ENCODE measurements at regions not wholly inside any gene's neighbourhood (a gene's known extent, or its start where the extent isn't known, plus 50 kb on each side); places are given as distances from the start of the nearest gene placed in this dataset.

- Histone ChIP-seq H2AFZ (ENCODE audit: low read length) (no peak overlapping the region), H4K8ac (ENCODE audit: extremely low read depth, insufficient read depth, low read length) (no peak overlapping the region), H2BK15ac (ENCODE audit: low read length) (no peak overlapping the region), H3K18ac (ENCODE audit: extremely low read depth, low read length) (no peak overlapping the region), H4K5ac (ENCODE audit: insufficient read length, low read depth, low read length) (no peak overlapping the region), H3K9ac (replicated peaks in 1 of 4; ENCODE audit: extremely low read depth in 1 of 4, low read depth in 3 of 4, low read length in 3 of 4) (no peak overlapping the region), H3K4me1 (replicated peaks in 1 of 4; ENCODE audit: control insufficient read depth in 3 of 4, insufficient read depth in 4 of 4, low read length in 3 of 4) (no peaks in the 10 kb centered on the region), H4K91ac (replicated peaks; ENCODE audit: insufficient read length, low read length) (no peak overlapping the region), H2BK120ac (replicated peaks; ENCODE audit: low read depth, low read length) (no peak overlapping the region), H3K36me3 (ENCODE audit: control insufficient read depth in 2 of 4, insufficient read depth in 4 of 4, low read length in 3 of 4) (no peaks in the 10 kb centered on the region), H3K79me2 (ENCODE audit: control insufficient read depth in 1 of 2, insufficient read depth in 2 of 2, low read length in 2 of 2) (no peaks in the 10 kb centered on the region), H2BK20ac (ENCODE audit: low read length) (no peak overlapping the region), H2AK5ac (ENCODE audit: low read depth, low read length) (no peak overlapping the region), H3K23ac (ENCODE audit: insufficient read length) (no peak overlapping the region), H3K9me3 (ENCODE audit: insufficient read depth in 2 of 2, low read depth in 1 of 2, low read length in 1 of 2) (no peaks in the 10 kb centered on the region), H2BK5ac (ENCODE audit: low read depth, low read length) (no peak overlapping the region), H3K23me2 (ENCODE audit: low read depth, low read length) (no peaks in the 10 kb centered on the region), H3K4me3 (ENCODE audit: extremely low read depth in 1 of 4, insufficient read depth in 2 of 4, low read depth in 3 of 4, low read length in 4 of 4) (no peak overlapping the region), H4K20me1 (replicated peaks in 1 of 2; ENCODE audit: control insufficient read depth in 1 of 2, insufficient read depth in 2 of 2, low read length in 2 of 2) (no peaks in the 10 kb centered on the region), H3K79me1 (ENCODE audit: low read depth, low read length) (no peaks in the 10 kb centered on the region), H3K4ac (replicated peaks; ENCODE audit: insufficient read length, low read depth, low read length) (no peak overlapping the region), H3K4me2 (ENCODE audit: insufficient read depth in 1 of 2, low read depth in 2 of 2, low read length in 2 of 2) (no peak overlapping the region), H3K27me3 (replicated peaks in 1 of 4; ENCODE audit: control insufficient read depth in 3 of 4, extremely low read depth in 1 of 4, insufficient read depth in 3 of 4, low read length in 3 of 4) (no peaks in the 10 kb centered on the region; a peak in 1 of 7 replicates), H3K56ac (replicated peaks; ENCODE audit: insufficient read length, low read depth, low read length) (no peak overlapping the region), H3K14ac (ENCODE audit: insufficient read length) (no peak overlapping the region), H3K27ac (ENCODE audit: low read depth, low read length) (no peak overlapping the region), H2BK12ac (ENCODE audit: low read depth, low read length) (no peak overlapping the region)
- no peak for FAIRE-seq
- no peak for DNase-seq (ENCODE audit: low read depth in 1 of 2, low spot score in 2 of 2)
- ChIA-PET CTCF (ENCODE audit: partially characterized antibody) (interaction anchor here (0.8 to 1.5 kb wide), 2 partner anchors 53 to 103 kb away, joined by 4 read pairs; no protein-coding TSS in a partner anchor), POLR2A (ENCODE audit: partially characterized antibody) (no interaction called here)
- no peak for TF ChIP-seq USF2 (IDR thresholded peaks at IDR 0.05; ENCODE audit: low read length)
- TF ChIP-seq SP4 (IDR thresholded peaks at IDR 0.05; ENCODE audit: low read length): no peak
- no peak for TF ChIP-seq NANOG (IDR thresholded peaks at IDR 0.05; ENCODE audit: insufficient read depth, low read depth, low read length, poor library complexity, severe bottlenecking)
- TF ChIP-seq TEAD4 (IDR thresholded peaks at IDR 0.05; ENCODE audit: low read depth, low read length): no peak
- 85% methylated on average over 8 of the region's 8 CpGs; no CpG with 5 or more reads in 1 of the 2 experiments for WGBS, 2 experiments (ENCODE audit: extremely low coverage in 1 of 2, insufficient coverage in 1 of 2, insufficient read length in 1 of 2, insufficient replicate concordance in 2 of 2, low coverage in 1 of 2, low lambda C conversion rate in 2 of 2, missing lambda C conversion rate in 1 of 2)
Measured at GRCh38 chr2:113351375-113352355, 72.9 kb upstream of the PAX8 start.
